ENCODE measurements at regions not wholly inside any gene's neighbourhood (a gene's known extent, or its start where the extent isn't known, plus 50 kb on each side); places are given as distances from the start of the nearest gene placed in this dataset.

GRCh38 chr3:22986958-22987357 lies 216.2 kb upstream of the UBE2E2 start:
- H3K79me2 ChIP-seq (ENCODE audit: insufficient read depth, low read length): no peaks in the 10 kb centered on the region
- no peaks in the 10 kb centered on the region for H3K36me3 ChIP-seq (ENCODE audit: insufficient read depth, low read length)
- no peak overlapping the region for H3K4me2 ChIP-seq (ENCODE audit: low read length)
- no peaks in the 10 kb centered on the region for H3K4me1 ChIP-seq (ENCODE audit: insufficient read depth, low read length, severe bottlenecking)
- H3K9ac ChIP-seq (ENCODE audit: low read length): no peak overlapping the region
- no peaks in the 10 kb centered on the region for H3K9me2 ChIP-seq (ENCODE audit: low read depth, low read length)
- TF ChIP-seq CTCF (IDR thresholded peaks at IDR 0.05; ENCODE audit: low read length) (no peak), EZH2 (IDR thresholded peaks at IDR 0.05; ENCODE audit: borderline replicate concordance, low read length) (no peak)
- H4K20me1 ChIP-seq (ENCODE audit: insufficient read depth, low read length): no peaks in the 10 kb centered on the region
- H3F3A ChIP-seq (ENCODE audit: insufficient read depth, low read length): no peaks in the 10 kb centered on the region
- H3K27me3 ChIP-seq (ENCODE audit: insufficient read depth, low read length): 0 out of 2 replicates have a peak, but pooled peaks cover 4% of the 10 kb centered on the region
- no peak overlapping the region for H3K4me3 ChIP-seq (ENCODE audit: low read depth, low read length, poor library complexity, severe bottlenecking)
- no peak overlapping the region for H2AFZ ChIP-seq (ENCODE audit: low read length)
- no peaks in the 10 kb centered on the region for H3K9me3 ChIP-seq (ENCODE audit: low read length)
- H3K27ac ChIP-seq (ENCODE audit: low read depth, low read length, poor library complexity, severe bottlenecking): no peak overlapping the region

DNA sequence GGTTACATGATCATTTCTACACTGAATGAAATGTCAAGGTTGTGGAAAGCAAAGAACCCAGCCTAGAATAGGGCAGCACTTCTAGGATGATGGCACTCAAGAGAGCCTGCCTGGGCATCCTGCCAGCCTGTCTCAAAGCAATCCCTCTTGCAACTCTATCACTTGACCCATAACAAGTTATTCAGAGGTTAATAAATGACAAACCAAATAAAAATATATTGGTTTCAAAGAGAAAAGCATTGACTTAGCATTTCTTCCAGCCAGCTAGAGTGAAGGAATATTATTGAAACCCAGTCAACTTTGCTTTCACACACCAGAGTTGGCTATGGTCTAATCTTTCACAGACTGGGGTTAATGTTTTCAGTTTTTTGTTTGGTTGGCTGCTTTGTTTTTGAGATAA lies 214.6 kb upstream of the UBE2E2 start:
- Histone ChIP-seq H3K9me2 (ENCODE audit: low read depth, low read length) (no peaks in the 10 kb centered on the region), H3K4me1 (ENCODE audit: insufficient read depth, low read length, severe bottlenecking) (no peaks in the 10 kb centered on the region), H2AFZ (ENCODE audit: low read length) (no peak overlapping the region), H3K4me3 (ENCODE audit: low read depth, low read length, poor library complexity, severe bottlenecking) (no peak overlapping the region), H3F3A (ENCODE audit: insufficient read depth, low read length) (no peaks in the 10 kb centered on the region), H3K4me2 (ENCODE audit: low read length) (no peak overlapping the region), H3K9ac (ENCODE audit: low read length) (no peak overlapping the region), H3K36me3 (ENCODE audit: insufficient read depth, low read length) (no peaks in the 10 kb centered on the region), H3K9me3 (ENCODE audit: low read length) (no peaks in the 10 kb centered on the region), H3K79me2 (ENCODE audit: insufficient read depth, low read length) (no peaks in the 10 kb centered on the region), H3K27ac (ENCODE audit: low read depth, low read length, poor library complexity, severe bottlenecking) (no peak overlapping the region), H4K20me1 (ENCODE audit: insufficient read depth, low read length) (no peaks in the 10 kb centered on the region), H3K27me3 (ENCODE audit: insufficient read depth, low read length) (0 out of 2 replicates have a peak, but pooled peaks cover 4% of the 10 kb centered on the region)
- TF ChIP-seq EZH2 (IDR thresholded peaks at IDR 0.05; ENCODE audit: borderline replicate concordance, low read length) (no peak), CTCF (IDR thresholded peaks at IDR 0.05; ENCODE audit: low read length) (no peak)

GRCh38 chr3:22989716-22990115 lies 213.4 kb upstream of the UBE2E2 start:
- H3K36me3 ChIP-seq (ENCODE audit: insufficient read depth, low read length): no peaks in the 10 kb centered on the region
- no peak overlapping the region for H3K4me3 ChIP-seq (ENCODE audit: low read depth, low read length, poor library complexity, severe bottlenecking)
- no peak for TF ChIP-seq CTCF (IDR thresholded peaks at IDR 0.05; ENCODE audit: low read length)
- TF ChIP-seq EZH2 (IDR thresholded peaks at IDR 0.05; ENCODE audit: borderline replicate concordance, low read length): no peak
- no peak overlapping the region for H2AFZ ChIP-seq (ENCODE audit: low read length)
- H3K4me2 ChIP-seq (ENCODE audit: low read length): no peak overlapping the region
- no peak overlapping the region for H3K27ac ChIP-seq (ENCODE audit: low read depth, low read length, poor library complexity, severe bottlenecking)
- H3K79me2 ChIP-seq (ENCODE audit: insufficient read depth, low read length): no peaks in the 10 kb centered on the region
- no peaks in the 10 kb centered on the region for H3K9me2 ChIP-seq (ENCODE audit: low read depth, low read length)
- H4K20me1 ChIP-seq (ENCODE audit: insufficient read depth, low read length): no peaks in the 10 kb centered on the region
- H3K9ac ChIP-seq (ENCODE audit: low read length): no peak overlapping the region
- H3F3A ChIP-seq (ENCODE audit: insufficient read depth, low read length): no peaks in the 10 kb centered on the region
- 0 out of 2 replicates have a peak, but pooled peaks cover 4% of the 10 kb centered on the region for H3K27me3 ChIP-seq (ENCODE audit: insufficient read depth, low read length)
- H3K4me1 ChIP-seq (ENCODE audit: insufficient read depth, low read length, severe bottlenecking): no peaks in the 10 kb centered on the region
- no peaks in the 10 kb centered on the region for H3K9me3 ChIP-seq (ENCODE audit: low read length)
